HG03575 (cell line): ENCODE measurements at regions not wholly inside any gene's neighbourhood (a gene's known extent, or its start where the extent isn't known, plus 50 kb on each side); places are given as distances from the start of the nearest gene placed in this dataset.
"Not testable (repeated sequence)": the region's sequence is repeated elsewhere in the genome, so short reads cannot be mapped to it uniquely, and the experiment has no call there.

Source experiments
- ATAC-seq: cut with Tn5 transposase; IDR thresholded peaks from one replicate; pipeline ENCODE4 v1.9.1; 2021; ENCODE audit not compliant: unreplicated experiment, insufficient number of reproducible peaks, low FRiP score; ENCODE audit errors: extremely low read depth

- ATAC-seq = no peak
Measured at GRCh38 chr14:99036611-99037293, 235.2 kb downstream of the BCL11B start.

- not testable (repeated sequence) for ATAC-seq
Measured at GRCh38 chr14:99037326-99037725, 234.7 kb downstream of the BCL11B start.

- ATAC-seq = no peak
Measured at GRCh38 chr14:99037777-99038430, 234.1 kb downstream of the BCL11B start.

DNA sequence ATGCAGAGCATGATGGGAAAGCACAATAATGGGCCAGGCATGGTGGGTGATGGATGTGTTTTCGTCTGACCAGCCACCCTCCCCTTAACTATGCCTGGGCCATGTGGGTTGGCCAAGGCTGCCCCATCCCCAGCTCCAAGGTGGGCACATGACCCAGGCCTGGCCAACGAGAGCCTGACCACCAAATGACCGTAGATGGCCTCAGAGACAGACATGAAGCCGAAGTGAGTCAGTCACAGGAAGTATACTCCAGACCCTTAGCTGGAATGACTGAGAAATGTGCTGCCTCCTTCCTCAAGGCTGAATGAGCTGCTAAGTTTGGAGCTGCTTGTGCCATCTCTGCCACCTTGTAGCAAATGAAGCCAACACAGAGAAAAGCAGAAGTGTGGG lies 233.6 kb downstream of the BCL11B start:
- ATAC-seq = no peak

DNA sequence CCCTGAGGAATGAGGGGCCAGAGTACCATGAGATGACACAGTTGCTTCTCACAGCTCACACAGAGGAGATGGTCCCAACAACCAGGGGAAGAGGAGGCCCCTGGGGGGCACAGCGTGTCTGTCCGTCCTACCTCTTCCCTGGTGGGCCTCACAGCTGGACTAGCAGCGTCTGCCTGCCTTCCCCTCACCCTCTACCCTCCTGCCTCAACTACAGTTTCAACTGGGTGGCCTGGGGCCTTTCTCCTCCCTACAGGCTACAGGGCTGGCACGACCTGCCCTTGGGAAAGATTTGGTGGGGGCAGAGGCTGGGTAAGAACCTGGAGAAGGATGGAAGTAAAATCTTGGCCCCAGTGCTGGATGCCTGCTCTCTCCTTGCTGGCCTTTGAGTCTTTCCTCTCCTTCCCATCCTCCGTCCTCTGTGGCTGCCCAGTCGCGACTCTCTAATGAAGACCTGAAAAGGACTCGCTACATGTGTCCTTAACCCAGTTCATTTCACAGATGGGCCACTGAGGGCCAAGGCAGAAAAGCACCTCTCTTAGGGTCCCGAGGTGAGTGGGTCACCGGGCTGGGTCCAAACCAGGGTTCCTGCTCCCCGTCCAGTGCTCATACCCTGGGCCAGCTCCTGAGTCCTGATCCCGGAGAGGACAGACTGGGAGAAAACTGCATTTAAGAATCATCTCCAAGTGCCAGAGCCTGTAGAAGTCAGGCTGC lies 232.5 kb downstream of the BCL11B start:
- no peak for ATAC-seq

DNA sequence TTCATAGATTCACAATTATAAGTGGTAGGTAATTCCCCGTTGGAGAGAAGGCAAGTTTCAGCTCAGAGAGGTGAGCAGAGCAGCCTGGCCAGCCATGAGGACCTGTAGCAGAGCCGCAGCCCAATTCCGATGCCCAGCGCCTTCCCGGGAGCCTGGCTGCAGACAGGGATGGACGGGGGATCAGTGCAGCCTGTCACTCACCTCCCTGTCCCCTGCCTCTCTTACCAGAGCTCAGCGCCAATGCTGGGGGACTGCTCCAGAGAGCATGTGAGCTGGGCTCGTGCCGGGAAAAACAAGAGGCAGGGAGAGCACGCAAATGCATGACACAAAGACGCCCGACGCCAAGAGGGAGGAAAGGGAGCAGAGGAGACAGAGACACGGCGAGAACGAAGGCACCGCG lies 231.9 kb downstream of the BCL11B start:
- ATAC-seq = no peak

GRCh38 chr14:99040711-99041110 lies 231.3 kb downstream of the BCL11B start:
- no peak for ATAC-seq

GRCh38 chr14:99041141-99041819 lies 230.7 kb downstream of the BCL11B start:
- no peak for ATAC-seq

DNA sequence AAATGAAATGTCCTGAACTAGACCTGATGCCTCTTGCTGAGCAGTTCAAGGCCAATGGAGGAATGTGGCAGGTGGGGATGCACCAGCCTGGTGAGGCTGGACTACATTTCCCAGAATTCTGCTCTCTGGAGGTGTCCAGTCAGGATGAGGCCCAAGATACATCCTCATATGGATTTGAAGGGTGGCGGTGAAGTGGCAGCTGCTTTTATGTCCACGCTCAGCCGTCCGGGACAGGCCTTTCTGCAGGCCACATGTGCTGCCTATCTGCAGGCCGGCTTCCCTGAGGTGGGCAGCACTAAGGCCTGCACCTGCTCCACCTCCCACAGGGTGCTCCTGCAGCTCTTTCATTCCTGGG lies 230.2 kb downstream of the BCL11B start:
- no peak for ATAC-seq

GRCh38 chr14:99042381-99043266 lies 229.4 kb downstream of the BCL11B start:
- ATAC-seq = no peak

DNA sequence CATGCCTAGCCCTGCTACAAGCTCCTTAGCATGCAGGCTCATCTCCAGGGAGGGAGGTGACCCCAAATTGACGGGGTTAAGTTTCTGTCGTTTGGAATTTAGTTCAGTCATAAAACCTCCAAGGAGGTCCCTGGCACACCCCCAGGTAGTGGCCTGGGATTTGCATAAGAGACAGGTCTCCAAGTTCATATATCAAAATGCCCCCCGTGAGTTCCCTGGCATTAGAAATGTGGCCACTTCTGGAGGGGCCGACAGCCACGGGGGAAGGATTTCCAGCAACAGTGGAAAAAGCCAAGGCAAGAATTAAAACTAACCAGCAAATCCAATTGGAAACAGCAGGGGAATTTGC lies 228.8 kb downstream of the BCL11B start:
- ATAC-seq = no peak

- ATAC-seq = no peak
Measured at GRCh38 chr14:99043756-99044155, 228.2 kb downstream of the BCL11B start.

GRCh38 chr14:99047441-99048031 lies 224.5 kb downstream of the BCL11B start:
- ATAC-seq = no peak

- no peak for ATAC-seq
Measured at GRCh38 chr14:99050309-99050708, 221.7 kb downstream of the BCL11B start.

DNA sequence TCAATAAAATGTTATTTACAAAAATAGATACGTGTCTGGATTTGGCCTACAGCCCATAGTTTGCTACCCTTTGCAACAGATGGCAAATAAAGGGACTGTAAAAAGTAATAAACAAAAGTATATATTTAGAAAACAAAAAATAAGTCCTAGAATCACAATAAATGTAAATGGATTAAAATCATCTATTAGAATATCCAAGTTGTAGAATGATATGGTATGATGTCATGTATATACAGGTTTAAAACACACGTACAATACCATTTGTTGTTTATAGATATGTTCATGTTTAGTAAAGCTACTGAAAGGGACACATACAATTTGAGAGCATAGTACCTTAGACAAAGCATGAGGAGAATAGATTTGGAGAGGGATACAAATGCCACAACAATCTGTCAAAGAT lies 219.5 kb downstream of the BCL11B start:
- no peak for ATAC-seq

DNA sequence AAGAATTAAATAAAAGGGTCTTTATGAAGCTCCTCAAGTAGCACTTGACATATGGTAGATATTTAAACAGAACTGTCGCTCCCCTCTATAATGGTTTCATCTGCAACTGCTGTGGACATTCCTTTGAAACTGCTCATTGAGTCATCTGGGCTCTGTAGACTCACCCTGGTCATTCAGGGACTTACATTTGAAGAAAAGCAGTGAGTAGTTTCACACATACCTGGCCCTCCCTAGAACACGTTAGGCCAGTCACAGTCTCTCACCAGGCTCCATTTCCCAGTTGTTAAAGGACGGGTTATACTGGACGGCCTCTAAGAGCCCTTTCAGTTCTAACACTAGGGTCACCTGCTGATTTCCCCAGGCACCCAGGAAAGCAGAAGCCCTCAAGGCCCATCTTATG lies 217.0 kb downstream of the BCL11B start:
- no peak for ATAC-seq

DNA sequence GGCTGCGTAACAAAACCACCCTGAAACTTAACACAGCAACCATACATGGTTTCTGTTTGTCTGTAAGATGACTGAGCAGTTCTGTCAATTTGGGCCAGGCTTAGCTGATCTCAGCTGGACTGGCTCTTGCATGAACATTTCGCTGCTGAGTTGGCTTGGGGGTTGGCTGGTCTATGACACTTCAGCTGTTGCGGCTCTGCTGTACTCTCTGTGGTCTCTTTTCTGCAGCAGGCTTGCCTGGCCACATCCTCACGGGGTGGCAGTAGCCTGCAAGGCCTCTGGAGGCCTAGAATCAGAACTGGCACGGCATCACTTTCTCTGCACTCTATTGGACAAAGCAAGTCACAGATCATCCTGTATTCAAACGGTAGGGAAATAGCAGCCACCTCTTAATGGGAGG lies 216.2 kb downstream of the BCL11B start:
- ATAC-seq = no peak

DNA sequence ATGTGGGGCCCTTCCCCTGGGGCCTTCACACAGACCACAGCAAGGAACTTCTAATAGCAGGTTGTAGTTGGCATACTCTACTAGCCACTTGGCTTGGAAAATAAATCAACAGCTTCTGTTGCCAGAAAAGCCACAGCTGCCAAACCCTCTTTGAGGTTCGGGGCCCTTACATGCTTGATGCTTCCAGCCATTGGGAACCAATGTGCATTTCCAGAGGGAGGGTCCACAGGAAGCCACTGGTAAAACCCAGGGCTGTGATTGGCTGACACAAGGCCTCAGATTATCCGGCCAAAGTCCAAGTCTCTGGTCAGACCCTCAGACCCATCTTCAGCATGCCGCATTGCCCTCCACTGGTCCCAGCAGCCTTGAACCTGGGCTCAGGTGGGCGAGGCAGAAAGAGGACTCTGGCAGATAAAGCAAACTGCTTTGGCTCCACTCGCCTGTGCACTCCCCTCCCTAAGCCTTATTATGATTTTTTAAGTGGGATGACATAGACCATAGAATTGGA lies 214.4 kb downstream of the BCL11B start:
- no peak for ATAC-seq
